Body of pancreas (tissue), 4 donors: ENCODE measurements at regions not wholly inside any gene's neighbourhood (a gene's known extent, or its start where the extent isn't known, plus 50 kb on each side); places are given as distances from the start of the nearest gene placed in this dataset.

ENCODE experiments used
- CTCF ChIP-seq, 7 experiments: fragments of 450-650 bp in 4 of 7; fragments of 200-600 bp in 3 of 7; sonication (generic) in 3 of 7; IDR thresholded peaks; one replicate each; pipeline ENCODE4 v1.5.1; 2016 to 2019; ENCODE audit warnings: antibody characterized with exemption in 7 of 7
- POLR2A ChIP-seq, 3 donors: fragments of 450-650 bp; IDR thresholded peaks; one replicate each; pipeline ENCODE4 v1.6.1; 2016; ENCODE audit warnings: antibody characterized with exemption in 3 of 3, mild to moderate bottlenecking in 2 of 3

GRCh38 chr15:29557171-29557570, 265.1 kb downstream of the TJP1 start:
- TF ChIP-seq CTCF (IDR thresholded peaks at IDR 0.05) = no peak
- no peak for TF ChIP-seq POLR2A (IDR thresholded peaks at IDR 0.05)
